HG03097 (cell line): ENCODE measurements at regions not wholly inside any gene's neighbourhood (a gene's known extent, or its start where the extent isn't known, plus 50 kb on each side); places are given as distances from the start of the nearest gene placed in this dataset.
"Not testable (repeated sequence)": the region's sequence is repeated elsewhere in the genome, so short reads cannot be mapped to it uniquely, and the experiment has no call there.

Source experiments
- ATAC-seq: cut with Tn5 transposase; IDR thresholded peaks from one replicate; pipeline ENCODE4 v1.9.1; 2021; ENCODE audit not compliant: unreplicated experiment, low FRiP score

DNA sequence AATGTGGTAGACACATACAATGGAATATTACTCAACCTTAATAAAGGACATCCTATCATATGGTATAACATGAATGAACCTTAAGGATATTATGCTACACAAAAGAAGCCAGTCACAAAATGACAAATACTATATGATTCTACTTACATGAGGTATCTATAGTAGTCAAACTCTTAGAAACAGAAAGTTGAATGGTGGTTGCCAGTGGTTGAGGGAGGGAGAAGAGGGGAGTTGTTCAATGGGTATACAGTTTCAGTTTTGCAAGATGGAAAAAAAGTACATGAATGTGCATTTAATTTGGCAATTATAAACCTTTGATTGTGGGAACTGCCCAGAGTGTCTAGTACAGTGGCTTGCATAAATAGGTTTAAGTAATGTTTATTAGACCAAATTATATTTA, 473.3 kb upstream of the ZNF608 start:
- ATAC-seq, result no peak

GRCh38 chr5:125220284-125220683, 473.8 kb upstream of the ZNF608 start:
- no peak for ATAC-seq

DNA sequence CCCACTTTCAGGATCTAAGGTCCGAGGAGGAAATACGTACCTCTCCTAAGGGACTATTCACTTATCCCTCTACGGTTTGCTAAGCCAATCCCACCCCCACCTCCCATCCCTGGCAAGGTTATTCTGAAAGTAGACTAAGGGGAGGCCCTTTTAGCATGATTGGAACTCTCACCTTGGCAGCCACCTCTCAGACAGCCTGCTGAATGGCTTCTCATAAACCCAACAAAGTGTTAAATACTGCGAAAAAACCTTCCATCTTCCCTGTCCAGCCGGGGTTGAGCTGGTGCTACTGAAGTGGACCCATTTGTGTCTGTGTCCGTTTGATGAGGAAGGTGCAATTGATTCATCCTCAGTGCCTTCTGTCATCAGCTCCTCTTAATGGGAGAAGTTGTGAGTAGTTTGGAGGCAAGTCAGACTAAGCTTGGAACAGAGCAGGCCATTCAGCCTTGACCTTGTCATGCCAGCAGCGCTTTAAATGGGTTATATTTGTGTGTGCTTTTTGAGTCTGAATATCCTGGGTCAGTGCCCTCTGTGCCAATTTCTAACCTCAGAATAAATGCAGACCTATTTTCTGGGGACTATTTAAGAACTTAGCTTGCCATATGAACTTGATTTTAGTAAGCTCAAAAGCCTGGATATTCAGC, 476.3 kb upstream of the ZNF608 start:
- no peak for ATAC-seq

DNA sequence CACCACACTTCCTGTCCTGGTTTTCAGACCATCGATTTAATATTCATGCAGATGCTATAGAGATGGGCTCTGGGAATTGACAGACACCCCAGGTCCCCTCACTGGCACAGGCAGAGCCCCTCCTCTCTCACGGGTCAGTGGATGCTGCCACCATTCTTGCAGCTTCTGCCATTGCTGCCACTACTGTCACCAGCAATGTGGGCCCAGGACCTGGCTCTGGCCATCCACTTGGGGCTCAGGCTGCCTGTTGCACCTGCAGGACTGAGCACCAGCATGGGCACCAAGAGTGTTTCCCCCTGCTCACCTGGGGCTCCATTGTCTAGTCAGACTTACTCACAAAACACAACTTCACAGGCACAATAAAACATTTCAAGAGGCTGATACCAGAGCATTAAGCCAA, 479.0 kb upstream of the ZNF608 start:
- ATAC-seq, result no peak

DNA sequence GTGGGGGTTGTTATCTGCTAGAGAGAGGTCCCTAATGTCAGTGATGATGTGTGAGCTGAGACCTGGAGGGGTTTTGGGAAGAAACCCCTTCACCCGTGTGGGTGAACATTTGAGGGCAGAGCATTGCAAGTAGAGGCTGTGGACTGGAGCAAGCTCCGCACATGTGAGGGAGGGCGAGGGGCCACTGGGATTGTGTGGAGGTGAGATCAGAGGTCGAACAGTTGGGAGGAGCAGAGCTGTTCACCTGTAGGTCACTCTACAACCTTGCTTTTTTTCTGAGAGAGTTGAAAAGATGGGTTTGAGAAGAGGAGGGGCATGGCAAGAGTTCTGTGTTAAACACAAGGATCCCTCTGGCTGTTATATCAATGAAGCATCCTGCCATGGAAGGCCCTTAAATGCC, 480.4 kb upstream of the ZNF608 start:
- ATAC-seq, result no peak

- no peak for ATAC-seq
These were observed 481.1 kb upstream of the ZNF608 start for GRCh38 chr5:125227333-125228095.

GRCh38 chr5:125228363-125229070, 482.1 kb upstream of the ZNF608 start:
- ATAC-seq, result no peak

DNA sequence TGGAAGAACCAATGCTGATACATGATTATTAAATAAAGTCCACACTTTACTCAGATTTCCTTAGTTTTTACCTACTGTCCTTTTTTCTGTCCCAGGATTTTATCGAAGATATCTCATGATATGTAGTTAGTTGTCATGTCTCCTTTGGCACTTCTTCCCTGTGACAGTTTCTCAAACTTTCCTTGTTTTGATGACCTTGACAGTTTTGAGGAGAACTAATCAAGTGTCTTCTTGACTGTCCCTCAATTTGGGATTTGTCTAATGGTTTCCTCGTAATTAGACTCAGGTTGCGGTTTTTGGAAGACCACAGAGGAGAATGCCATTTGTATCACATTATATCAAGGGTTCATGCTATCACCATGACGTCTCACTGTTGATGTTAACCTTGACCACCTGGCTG, 483.1 kb upstream of the ZNF608 start:
- ATAC-seq, result no peak

GRCh38 chr5:125232779-125233230, 486.4 kb upstream of the ZNF608 start:
- ATAC-seq, result no peak

- no peak for ATAC-seq
These were observed 487.5 kb upstream of the ZNF608 start for GRCh38 chr5:125233944-125234343.

- no peak for ATAC-seq
These were observed 489.6 kb upstream of the ZNF608 start for GRCh38 chr5:125236007-125236406.

DNA sequence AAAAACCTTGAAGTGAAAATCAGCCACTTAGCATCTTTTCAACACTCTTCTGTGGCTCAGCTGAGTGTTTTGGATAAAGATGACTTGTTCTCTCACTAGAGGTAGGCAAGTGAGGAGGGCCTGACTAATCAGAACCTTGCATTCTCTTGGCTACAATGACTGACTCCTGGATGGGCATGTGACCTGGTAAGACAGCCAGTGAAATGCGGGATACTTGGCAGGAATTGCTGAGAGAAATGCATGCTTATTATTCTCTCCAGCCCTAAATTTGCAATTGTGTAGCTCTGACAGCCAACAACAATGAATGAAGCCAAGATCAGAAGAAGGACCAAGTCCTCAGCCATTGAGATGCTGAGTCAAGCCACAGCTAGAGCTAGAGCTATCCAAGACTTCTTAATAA, 490.5 kb upstream of the ZNF608 start:
- ATAC-seq, result no peak

GRCh38 chr5:125244531-125244930, 498.1 kb upstream of the ZNF608 start:
- no peak for ATAC-seq

DNA sequence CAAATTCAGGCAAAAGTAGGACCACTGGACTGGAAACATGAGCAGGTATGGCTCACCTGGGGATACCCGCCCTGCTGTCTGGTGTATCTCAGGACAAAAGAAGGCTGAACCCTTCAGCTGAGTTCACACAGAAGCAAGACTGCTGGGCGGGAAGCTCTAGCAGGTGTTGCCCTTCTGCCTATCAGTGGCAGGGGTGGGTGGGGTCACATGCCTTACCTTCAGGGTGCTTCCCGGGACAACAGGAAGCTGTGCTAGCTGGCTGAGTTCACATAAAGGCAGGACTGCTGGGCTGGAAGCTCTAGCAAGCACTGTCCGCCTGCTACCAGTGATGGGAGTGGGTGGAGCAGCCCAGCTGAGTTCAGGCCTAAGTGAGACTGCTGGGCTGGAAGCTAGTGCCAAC, 498.8 kb upstream of the ZNF608 start:
- ATAC-seq, result no peak

DNA sequence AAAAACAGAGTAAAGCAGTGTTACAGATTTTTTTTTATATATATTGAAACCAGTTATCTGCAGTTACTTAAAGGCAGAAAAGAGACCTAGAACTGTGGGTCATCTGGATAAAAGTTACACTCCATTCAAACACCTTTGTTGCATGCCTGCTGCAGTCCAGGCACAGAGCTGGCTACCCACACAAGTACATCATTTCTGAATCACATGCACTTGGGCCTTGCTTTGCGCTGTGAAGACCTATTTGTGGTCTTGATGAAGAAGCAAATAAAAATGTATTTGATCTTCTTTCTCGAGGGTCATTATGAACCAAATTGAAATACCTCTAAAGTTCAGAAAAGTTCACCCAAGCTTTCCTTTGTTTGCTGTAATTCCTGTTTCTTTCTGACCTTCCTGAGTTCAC, 503.0 kb upstream of the ZNF608 start:
- no peak for ATAC-seq

- no peak for ATAC-seq
These were observed 505.3 kb upstream of the ZNF608 start for GRCh38 chr5:125251703-125252102.

DNA sequence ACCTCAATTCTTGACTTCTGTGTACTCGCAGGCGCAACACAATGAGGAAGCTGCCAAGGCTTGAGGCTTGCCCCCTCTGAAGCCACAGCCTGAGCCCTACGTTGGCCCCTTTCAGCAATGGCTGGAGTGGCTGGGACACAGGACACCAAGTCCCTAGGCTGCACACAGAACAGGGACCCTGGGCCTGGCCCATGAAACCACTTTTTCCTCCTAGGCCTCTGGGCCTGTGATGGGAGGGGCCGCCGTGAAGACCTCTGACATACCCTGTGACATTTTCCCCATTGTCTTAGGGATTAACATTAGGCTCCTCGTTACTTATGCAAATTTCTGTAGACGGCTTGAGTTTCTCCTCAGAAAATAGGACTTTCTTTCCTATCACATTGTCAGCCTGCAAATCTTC, 507.2 kb upstream of the ZNF608 start:
- ATAC-seq, result not testable (repeated sequence)

DNA sequence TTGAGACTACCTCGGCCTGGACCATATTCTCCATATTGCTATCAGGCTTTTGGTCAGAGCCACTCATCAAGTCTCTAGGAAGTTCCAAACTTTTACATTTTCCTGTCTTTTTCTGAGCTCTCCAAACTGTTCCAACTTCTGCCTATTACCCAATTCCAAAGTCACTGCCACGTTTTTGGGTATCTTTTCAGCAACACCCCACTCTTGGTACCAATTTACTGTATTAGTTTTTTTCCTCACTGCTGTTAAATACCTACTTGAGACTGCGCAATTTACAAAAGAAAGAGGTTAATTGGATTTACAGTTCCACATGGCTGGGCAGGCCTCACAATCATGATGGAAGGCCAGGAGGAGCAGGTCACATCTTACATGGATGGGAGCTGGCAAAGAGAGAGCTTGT, 507.8 kb upstream of the ZNF608 start:
- ATAC-seq, result no peak

- no peak for ATAC-seq
These were observed 509.9 kb upstream of the ZNF608 start for GRCh38 chr5:125256296-125256695.

- no peak for ATAC-seq
These were observed 510.9 kb upstream of the ZNF608 start for GRCh38 chr5:125257057-125257972.

DNA sequence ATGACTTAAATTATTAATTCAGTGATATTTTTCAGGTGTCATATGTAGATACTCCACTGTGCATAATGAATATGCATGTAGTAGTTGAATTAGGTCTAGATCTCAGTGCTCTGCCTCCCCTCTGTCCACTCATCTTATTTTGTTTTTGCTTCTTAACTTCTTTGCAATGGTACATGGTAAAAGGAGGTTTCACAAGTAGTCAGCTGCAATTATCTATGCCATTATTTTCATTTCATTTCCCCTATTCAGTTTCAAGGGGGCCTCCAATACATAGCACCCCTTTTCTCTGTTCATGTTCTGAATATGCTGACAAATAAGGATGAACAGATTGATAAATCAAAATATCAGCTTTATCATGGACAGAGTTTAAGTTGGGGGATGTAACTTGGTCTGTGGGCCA, 511.6 kb upstream of the ZNF608 start:
- no peak for ATAC-seq
